SK-N-SH treated with all-trans-retinoic acid at 6 μM for 48 hours (cell line): ENCODE measurements at regions not wholly inside any gene's neighbourhood (a gene's known extent, or its start where the extent isn't known, plus 50 kb on each side); places are given as distances from the start of the nearest gene placed in this dataset.

Source experiments
- BACH2 ChIP-seq: fragments of 250-450 bp; sonication (Bioruptor Pico); IDR thresholded peaks from 2 replicates; pipeline ENCODE4 v1.9.0; 2021; ENCODE audit warnings: mild to moderate bottlenecking, borderline replicate concordance
- CSDC2 ChIP-seq: fragments of 250-450 bp; sonication (Bioruptor Pico); IDR thresholded peaks from 2 replicates; pipeline ENCODE4 v1.5.0; 2020; ENCODE audit warnings: mild to moderate bottlenecking, moderate library complexity
- ESRRG ChIP-seq: fragments of 250-450 bp; sonication (Bioruptor Pico); IDR thresholded peaks from 2 replicates; pipeline ENCODE4 v1.6.1; 2021; ENCODE audit warnings: mild to moderate bottlenecking
- POU6F1 ChIP-seq: fragments of 250-450 bp; sonication (Bioruptor Pico); IDR thresholded peaks from 2 replicates; pipeline ENCODE4 v1.8.0; 2021; ENCODE audit warnings: low read depth, mild to moderate bottlenecking, moderate library complexity, borderline replicate concordance
- SNAI2 ChIP-seq: fragments of 250-450 bp; sonication (Bioruptor Pico); IDR thresholded peaks from 2 replicates; pipeline ENCODE4 v1.5.0; 2020; ENCODE audit warnings: mild to moderate bottlenecking, moderate library complexity
- ZFP30 ChIP-seq: fragments of 450-650 bp; formaldehyde crosslinking; IDR thresholded peaks from 2 replicates; pipeline ENCODE4 v1.5.0; 2022; ENCODE audit warnings: mild to moderate bottlenecking, moderate library complexity
- ZNF70 ChIP-seq: fragments of 450-650 bp; formaldehyde crosslinking; IDR thresholded peaks from 2 replicates; pipeline ENCODE4 v1.5.0; 2020; ENCODE audit warnings: mild to moderate bottlenecking, moderate library complexity
- ZNF8 ChIP-seq: fragments of 450-650 bp; formaldehyde crosslinking; IDR thresholded peaks from 2 replicates; pipeline ENCODE4 v1.5.0; 2020; ENCODE audit warnings: mild to moderate bottlenecking, moderate library complexity
- TF ChIP-seq, protein P1 (sequence below): fragments of 250-450 bp; sonication (Bioruptor Pico); IDR thresholded peaks from 2 replicates; pipeline ENCODE4 v1.8.0; 2020; ENCODE audit warnings: mild to moderate bottlenecking, moderate library complexity, borderline replicate concordance

GRCh38 chr1:224495866-224496265 lies 61.3 kb upstream of the WDR26 start:
- TF ChIP-seq POU6F1 (no peak), ESRRG (CRISPR knock-in tag) (no peak), ZFP30 (CRISPR knock-in tag) (no peak), ZNF8 (CRISPR knock-in tag) (no peak), CSDC2 (CRISPR knock-in tag) (no peak), BACH2 (CRISPR knock-in tag) (no peak), SNAI2 (CRISPR knock-in tag) (no peak), ZNF70 (CRISPR knock-in tag) (no peak)
- TF ChIP-seq, protein P1, sequence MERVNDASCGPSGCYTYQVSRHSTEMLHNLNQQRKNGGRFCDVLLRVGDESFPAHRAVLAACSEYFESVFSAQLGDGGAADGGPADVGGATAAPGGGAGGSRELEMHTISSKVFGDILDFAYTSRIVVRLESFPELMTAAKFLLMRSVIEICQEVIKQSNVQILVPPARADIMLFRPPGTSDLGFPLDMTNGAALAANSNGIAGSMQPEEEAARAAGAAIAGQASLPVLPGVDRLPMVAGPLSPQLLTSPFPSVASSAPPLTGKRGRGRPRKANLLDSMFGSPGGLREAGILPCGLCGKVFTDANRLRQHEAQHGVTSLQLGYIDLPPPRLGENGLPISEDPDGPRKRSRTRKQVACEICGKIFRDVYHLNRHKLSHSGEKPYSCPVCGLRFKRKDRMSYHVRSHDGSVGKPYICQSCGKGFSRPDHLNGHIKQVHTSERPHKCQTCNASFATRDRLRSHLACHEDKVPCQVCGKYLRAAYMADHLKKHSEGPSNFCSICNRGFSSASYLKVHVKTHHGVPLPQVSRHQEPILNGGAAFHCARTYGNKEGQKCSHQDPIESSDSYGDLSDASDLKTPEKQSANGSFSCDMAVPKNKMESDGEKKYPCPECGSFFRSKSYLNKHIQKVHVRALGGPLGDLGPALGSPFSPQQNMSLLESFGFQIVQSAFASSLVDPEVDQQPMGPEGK (CRISPR knock-in tag) = no peak
